ENCODE measurements at regions not wholly inside any gene's neighbourhood (a gene's known extent, or its start where the extent isn't known, plus 50 kb on each side); places are given as distances from the start of the nearest gene placed in this dataset.

DNA sequence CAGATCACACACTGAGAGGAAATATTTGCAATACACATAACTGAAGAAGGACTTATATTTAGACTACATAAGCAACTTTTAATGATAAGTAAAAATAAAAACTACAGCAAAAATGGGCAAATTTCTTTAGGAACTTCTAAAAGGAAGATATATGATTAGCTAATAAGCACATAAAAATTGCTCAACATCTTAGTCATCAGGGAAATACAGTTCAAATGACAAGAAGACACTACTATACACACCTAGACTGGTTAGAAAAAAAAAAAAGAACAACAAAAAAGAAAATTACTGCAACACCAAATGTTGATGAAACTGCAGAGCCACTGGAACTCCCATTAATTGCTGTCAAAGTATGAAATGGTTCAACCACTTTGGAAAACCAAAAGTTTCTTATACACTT, 1247.5 kb upstream of the ACVR2A start:
- no peaks in the 10 kb centered on the region for H3K9me2 ChIP-seq (ENCODE audit: insufficient read depth)
- DNase-seq (ENCODE audit: low spot score): no peak
- no peaks in the 10 kb centered on the region for H3K27me3 ChIP-seq (ENCODE audit: insufficient read depth)
- Mint-ChIP-seq H3K4me3 (no peak overlapping the region), H3K9me3 (no peaks in the 10 kb centered on the region; the same call in 2 of the 3 replicates), H3K36me3 (ENCODE audit: low read depth) (peaks cover 7% of the 10 kb centered on the region; the same call in 2 of the 3 replicates), H3K27me3 (ENCODE audit: insufficient read depth, low read depth, poor library complexity) (no peaks in the 10 kb centered on the region), H3K4me1 (no peaks in the 10 kb centered on the region), H3K27ac (no peak overlapping the region)
- H3K4me2 ChIP-seq: no peak overlapping the region
- H3K4me1 ChIP-seq (ENCODE audit: insufficient read depth): peaks cover 5% of the 10 kb centered on the region; the same call in 1 of the 2 replicates
- H3F3A ChIP-seq (replicated peaks; ENCODE audit: low read depth): no peaks in the 10 kb centered on the region
- no peaks in the 10 kb centered on the region for H3K36me3 ChIP-seq (ENCODE audit: insufficient read depth)
- TF ChIP-seq JUNB (IDR thresholded peaks at IDR 0.05; ENCODE audit: unreplicated experiment) (no peak), ZNF331 (CRISPR knock-in tag; IDR thresholded peaks at IDR 0.05; ENCODE audit: low read depth) (no peak), POLR2AphosphoS5 (IDR thresholded peaks at IDR 0.05; ENCODE audit: low read depth) (no peak), ETS1 (IDR thresholded peaks at IDR 0.05) (no peak), CREB1 (CRISPR knock-in tag; IDR thresholded peaks at IDR 0.05; ENCODE audit: low read depth) (no peak), NANOG (IDR thresholded peaks at IDR 0.05; ENCODE audit: borderline replicate concordance) (no peak), EZH2phosphoT487 (IDR thresholded peaks at IDR 0.05; ENCODE audit: unreplicated experiment) (no peak), EZH2 (IDR thresholded peaks at IDR 0.05; ENCODE audit: low read depth, unreplicated experiment) (no peak), ZNF114 (CRISPR knock-in tag; IDR thresholded peaks at IDR 0.05) (no peak), STAT1 (IDR thresholded peaks at IDR 0.05; ENCODE audit: unreplicated experiment) (no peak)
- TF ChIP-seq, protein P1, sequence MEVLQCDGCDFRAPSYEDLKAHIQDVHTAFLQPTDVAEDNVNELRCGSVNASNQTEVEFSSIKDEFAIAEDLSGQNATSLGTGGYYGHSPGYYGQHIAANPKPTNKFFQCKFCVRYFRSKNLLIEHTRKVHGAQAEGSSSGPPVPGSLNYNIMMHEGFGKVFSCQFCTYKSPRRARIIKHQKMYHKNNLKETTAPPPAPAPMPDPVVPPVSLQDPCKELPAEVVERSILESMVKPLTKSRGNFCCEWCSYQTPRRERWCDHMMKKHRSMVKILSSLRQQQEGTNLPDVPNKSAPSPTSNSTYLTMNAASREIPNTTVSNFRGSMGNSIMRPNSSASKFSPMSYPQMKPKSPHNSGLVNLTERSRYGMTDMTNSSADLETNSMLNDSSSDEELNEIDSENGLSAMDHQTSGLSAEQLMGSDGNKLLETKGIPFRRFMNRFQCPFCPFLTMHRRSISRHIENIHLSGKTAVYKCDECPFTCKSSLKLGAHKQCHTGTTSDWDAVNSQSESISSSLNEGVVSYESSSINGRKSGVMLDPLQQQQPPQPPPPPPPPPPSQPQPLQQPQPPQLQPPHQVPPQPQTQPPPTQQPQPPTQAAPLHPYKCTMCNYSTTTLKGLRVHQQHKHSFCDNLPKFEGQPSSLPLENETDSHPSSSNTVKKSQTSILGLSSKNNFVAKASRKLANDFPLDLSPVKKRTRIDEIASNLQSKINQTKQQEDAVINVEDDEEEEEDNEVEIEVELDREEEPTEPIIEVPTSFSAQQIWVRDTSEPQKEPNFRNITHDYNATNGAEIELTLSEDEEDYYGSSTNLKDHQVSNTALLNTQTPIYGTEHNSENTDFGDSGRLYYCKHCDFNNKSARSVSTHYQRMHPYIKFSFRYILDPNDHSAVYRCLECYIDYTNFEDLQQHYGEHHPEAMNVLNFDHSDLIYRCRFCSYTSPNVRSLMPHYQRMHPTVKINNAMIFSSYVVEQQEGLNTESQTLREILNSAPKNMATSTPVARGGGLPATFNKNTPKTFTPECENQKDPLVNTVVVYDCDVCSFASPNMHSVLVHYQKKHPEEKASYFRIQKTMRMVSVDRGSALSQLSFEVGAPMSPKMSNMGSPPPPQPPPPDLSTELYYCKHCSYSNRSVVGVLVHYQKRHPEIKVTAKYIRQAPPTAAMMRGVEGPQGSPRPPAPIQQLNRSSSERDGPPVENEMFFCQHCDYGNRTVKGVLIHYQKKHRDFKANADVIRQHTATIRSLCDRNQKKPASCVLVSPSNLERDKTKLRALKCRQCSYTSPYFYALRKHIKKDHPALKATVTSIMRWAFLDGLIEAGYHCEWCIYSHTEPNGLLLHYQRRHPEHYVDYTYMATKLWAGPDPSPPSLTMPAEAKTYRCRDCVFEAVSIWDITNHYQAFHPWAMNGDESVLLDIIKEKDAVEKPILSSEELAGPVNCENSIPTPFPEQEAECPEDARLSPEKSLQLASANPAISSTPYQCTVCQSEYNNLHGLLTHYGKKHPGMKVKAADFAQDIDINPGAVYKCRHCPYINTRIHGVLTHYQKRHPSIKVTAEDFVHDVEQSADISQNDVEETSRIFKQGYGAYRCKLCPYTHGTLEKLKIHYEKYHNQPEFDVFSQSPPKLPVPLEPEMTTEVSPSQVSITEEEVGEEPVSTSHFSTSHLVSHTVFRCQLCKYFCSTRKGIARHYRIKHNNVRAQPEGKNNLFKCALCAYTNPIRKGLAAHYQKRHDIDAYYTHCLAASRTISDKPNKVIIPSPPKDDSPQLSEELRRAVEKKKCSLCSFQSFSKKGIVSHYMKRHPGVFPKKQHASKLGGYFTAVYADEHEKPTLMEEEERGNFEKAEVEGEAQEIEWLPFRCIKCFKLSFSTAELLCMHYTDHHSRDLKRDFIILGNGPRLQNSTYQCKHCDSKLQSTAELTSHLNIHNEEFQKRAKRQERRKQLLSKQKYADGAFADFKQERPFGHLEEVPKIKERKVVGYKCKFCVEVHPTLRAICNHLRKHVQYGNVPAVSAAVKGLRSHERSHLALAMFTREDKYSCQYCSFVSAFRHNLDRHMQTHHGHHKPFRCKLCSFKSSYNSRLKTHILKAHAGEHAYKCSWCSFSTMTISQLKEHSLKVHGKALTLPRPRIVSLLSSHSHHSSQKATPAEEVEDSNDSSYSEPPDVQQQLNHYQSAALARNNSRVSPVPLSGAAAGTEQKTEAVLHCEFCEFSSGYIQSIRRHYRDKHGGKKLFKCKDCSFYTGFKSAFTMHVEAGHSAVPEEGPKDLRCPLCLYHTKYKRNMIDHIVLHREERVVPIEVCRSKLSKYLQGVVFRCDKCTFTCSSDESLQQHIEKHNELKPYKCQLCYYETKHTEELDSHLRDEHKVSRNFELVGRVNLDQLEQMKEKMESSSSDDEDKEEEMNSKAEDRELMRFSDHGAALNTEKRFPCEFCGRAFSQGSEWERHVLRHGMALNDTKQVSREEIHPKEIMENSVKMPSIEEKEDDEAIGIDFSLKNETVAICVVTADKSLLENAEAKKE (CRISPR knock-in tag; IDR thresholded peaks at IDR 0.05): no peak
- TF ChIP-seq, protein P2, sequence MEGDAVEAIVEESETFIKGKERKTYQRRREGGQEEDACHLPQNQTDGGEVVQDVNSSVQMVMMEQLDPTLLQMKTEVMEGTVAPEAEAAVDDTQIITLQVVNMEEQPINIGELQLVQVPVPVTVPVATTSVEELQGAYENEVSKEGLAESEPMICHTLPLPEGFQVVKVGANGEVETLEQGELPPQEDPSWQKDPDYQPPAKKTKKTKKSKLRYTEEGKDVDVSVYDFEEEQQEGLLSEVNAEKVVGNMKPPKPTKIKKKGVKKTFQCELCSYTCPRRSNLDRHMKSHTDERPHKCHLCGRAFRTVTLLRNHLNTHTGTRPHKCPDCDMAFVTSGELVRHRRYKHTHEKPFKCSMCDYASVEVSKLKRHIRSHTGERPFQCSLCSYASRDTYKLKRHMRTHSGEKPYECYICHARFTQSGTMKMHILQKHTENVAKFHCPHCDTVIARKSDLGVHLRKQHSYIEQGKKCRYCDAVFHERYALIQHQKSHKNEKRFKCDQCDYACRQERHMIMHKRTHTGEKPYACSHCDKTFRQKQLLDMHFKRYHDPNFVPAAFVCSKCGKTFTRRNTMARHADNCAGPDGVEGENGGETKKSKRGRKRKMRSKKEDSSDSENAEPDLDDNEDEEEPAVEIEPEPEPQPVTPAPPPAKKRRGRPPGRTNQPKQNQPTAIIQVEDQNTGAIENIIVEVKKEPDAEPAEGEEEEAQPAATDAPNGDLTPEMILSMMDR (conservative IDR thresholded peaks at IDR 0.05; ENCODE audit: low read depth in 2 of 2): no peak
- TF ChIP-seq, protein P3, sequence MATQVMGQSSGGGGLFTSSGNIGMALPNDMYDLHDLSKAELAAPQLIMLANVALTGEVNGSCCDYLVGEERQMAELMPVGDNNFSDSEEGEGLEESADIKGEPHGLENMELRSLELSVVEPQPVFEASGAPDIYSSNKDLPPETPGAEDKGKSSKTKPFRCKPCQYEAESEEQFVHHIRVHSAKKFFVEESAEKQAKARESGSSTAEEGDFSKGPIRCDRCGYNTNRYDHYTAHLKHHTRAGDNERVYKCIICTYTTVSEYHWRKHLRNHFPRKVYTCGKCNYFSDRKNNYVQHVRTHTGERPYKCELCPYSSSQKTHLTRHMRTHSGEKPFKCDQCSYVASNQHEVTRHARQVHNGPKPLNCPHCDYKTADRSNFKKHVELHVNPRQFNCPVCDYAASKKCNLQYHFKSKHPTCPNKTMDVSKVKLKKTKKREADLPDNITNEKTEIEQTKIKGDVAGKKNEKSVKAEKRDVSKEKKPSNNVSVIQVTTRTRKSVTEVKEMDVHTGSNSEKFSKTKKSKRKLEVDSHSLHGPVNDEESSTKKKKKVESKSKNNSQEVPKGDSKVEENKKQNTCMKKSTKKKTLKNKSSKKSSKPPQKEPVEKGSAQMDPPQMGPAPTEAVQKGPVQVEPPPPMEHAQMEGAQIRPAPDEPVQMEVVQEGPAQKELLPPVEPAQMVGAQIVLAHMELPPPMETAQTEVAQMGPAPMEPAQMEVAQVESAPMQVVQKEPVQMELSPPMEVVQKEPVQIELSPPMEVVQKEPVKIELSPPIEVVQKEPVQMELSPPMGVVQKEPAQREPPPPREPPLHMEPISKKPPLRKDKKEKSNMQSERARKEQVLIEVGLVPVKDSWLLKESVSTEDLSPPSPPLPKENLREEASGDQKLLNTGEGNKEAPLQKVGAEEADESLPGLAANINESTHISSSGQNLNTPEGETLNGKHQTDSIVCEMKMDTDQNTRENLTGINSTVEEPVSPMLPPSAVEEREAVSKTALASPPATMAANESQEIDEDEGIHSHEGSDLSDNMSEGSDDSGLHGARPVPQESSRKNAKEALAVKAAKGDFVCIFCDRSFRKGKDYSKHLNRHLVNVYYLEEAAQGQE (IDR thresholded peaks at IDR 0.05; ENCODE audit: unreplicated experiment): no peak
- H4K20me1 ChIP-seq (replicated peaks; ENCODE audit: insufficient read depth): no peaks in the 10 kb centered on the region
- ATAC-seq: no peak
- no peak overlapping the region for H2AFZ ChIP-seq
- H3K4me3 ChIP-seq: no peak overlapping the region
- H3K27ac ChIP-seq (ENCODE audit: low read depth): no peak overlapping the region
- no peaks in the 10 kb centered on the region for H3K79me2 ChIP-seq (replicated peaks; ENCODE audit: insufficient read depth)

Measured in GM23338 (cell line).